SU-DHL-6 (cell line): ENCODE measurements at regions not wholly inside any gene's neighbourhood (a gene's known extent, or its start where the extent isn't known, plus 50 kb on each side); places are given as distances from the start of the nearest gene placed in this dataset.

ENCODE experiments used
- H2AFZ ChIP-seq: fragments of 200-600 bp; sonication (generic); 2 replicates; pipeline ENCODE4 v1.6.1; 2014; ENCODE audit warnings: low read depth, mild to moderate bottlenecking, moderate library complexity, mixed read lengths, antibody characterized with exemption, low read length; ENCODE audit not compliant: severe bottlenecking
- H3F3A ChIP-seq: fragments of 200-600 bp; shearing (Covaris generic); 2 replicates; pipeline ENCODE4 v1.6.0; 2016; ENCODE audit warnings: antibody characterized with exemption, mild to moderate bottlenecking; ENCODE audit not compliant: insufficient read depth
- H3K27ac ChIP-seq: fragments of 200-600 bp; sonication (generic); 2 replicates; pipeline ENCODE4 v1.5.1; 2016; ENCODE audit warnings: low read depth, mild to moderate bottlenecking, low read length, moderate library complexity, mixed read lengths
- H3K27me3 ChIP-seq: fragments of 200-600 bp; sonication (generic), shearing (Covaris generic); 2 replicates; pipeline ENCODE4 v1.6.0; 2014; ENCODE audit warnings: mild to moderate bottlenecking, low read length
- H3K36me3 ChIP-seq: fragments of 200-600 bp; sonication (generic); 2 replicates; pipeline ENCODE4 v1.6.1; 2014; ENCODE audit warnings: mild to moderate bottlenecking, low read length, mixed read lengths
- H3K4me2 ChIP-seq: fragments of 300-600, 200-600 bp; shearing (Covaris generic), sonication (generic); 2 replicates; pipeline ENCODE4 v1.6.0; 2014; ENCODE audit warnings: low read length, low read depth, mild to moderate bottlenecking; ENCODE audit not compliant: poor library complexity, severe bottlenecking
- H3K4me3 ChIP-seq: fragments of 200-600 bp; sonication (generic); 2 replicates; pipeline ENCODE4 v1.5.1; 2014; ENCODE audit warnings: antibody characterized with exemption, low read length, mild to moderate bottlenecking, mixed read lengths; ENCODE audit not compliant: insufficient read depth, poor library complexity, severe bottlenecking
- H3K79me2 ChIP-seq: fragments of 200-600 bp; sonication (generic); 2 replicates; pipeline ENCODE4 v1.6.1; 2014; ENCODE audit warnings: mild to moderate bottlenecking, low read length, moderate library complexity; ENCODE audit not compliant: insufficient read depth
- H3K9ac ChIP-seq: fragments of 200-600 bp; sonication (generic); 2 replicates; pipeline ENCODE4 v1.7.0; 2014; ENCODE audit warnings: mild to moderate bottlenecking, low read length
- H3K9me2 ChIP-seq: fragments of 200-600 bp; sonication (generic); replicated peaks from 2 replicates; pipeline ENCODE4 v1.6.1; 2014; ENCODE audit warnings: low read length; ENCODE audit not compliant: insufficient read depth
- H3K9me3 ChIP-seq: fragments of 200-600 bp; sonication (generic); 2 replicates; pipeline ENCODE4 v1.6.1; 2014; ENCODE audit warnings: low read length, mixed read lengths; ENCODE audit not compliant: insufficient read depth
- H4K20me1 ChIP-seq: fragments of 200-600 bp; sonication (generic); 2 replicates; pipeline ENCODE4 v1.6.1; 2014; ENCODE audit warnings: low read depth, mild to moderate bottlenecking, antibody characterized with exemption, low read length, moderate library complexity, mixed read lengths
- CTCF ChIP-seq: fragments of 200-600 bp; sonication (generic); IDR thresholded peaks from one replicate; pipeline ENCODE4 v1.5.1; 2017; ENCODE audit warnings: antibody characterized with exemption, mild to moderate bottlenecking, low read length, moderate library complexity; ENCODE audit not compliant: insufficient read depth, poor library complexity, severe bottlenecking
- EZH2phosphoT487 ChIP-seq: fragments of 200-600 bp; sonication (generic), shearing (Covaris generic); conservative IDR thresholded peaks from 2 replicates; pipeline ENCODE4 v1.6.1; 2018; ENCODE audit warnings: mild to moderate bottlenecking, antibody characterized with exemption, low read length, moderate library complexity, mixed read lengths

DNA sequence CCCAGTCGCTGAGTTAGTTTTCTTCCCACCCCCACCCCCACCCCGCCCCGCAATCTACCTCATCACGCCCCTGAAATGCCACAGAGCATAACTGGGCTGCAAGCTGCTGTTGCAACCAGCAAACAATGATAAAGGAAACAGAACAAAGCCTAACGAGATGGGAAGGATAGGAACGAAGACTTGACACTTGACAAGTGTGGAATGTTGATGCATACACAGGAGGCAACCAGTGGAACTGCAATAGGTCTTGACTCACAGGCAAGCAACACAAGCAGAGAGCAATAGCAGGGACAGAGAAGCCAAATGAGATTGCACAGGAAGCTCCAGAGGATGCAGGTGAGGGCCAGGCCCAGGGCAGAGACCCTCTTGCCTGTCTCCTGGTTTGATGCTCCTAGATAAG, 225.9 kb downstream of the IGSF11 start:
- no peak overlapping the region for H2AFZ ChIP-seq
- H3K4me2 ChIP-seq = no peak overlapping the region
- H3F3A ChIP-seq = no peaks in the 10 kb centered on the region
- no peaks in the 10 kb centered on the region for H3K79me2 ChIP-seq
- H3K4me3 ChIP-seq = no peak overlapping the region
- H3K9me2 ChIP-seq = no peaks in the 10 kb centered on the region
- H3K9me3 ChIP-seq = no peaks in the 10 kb centered on the region
- no peaks in the 10 kb centered on the region for H3K27me3 ChIP-seq
- H3K9ac ChIP-seq = no peak overlapping the region
- H3K36me3 ChIP-seq = no peaks in the 10 kb centered on the region
- H4K20me1 ChIP-seq = no peaks in the 10 kb centered on the region
- TF ChIP-seq EZH2phosphoT487 = no peak
- TF ChIP-seq CTCF = no peak
- H3K27ac ChIP-seq = no peak overlapping the region

- no peaks in the 10 kb centered on the region for H3K9me2 ChIP-seq
- H3K9me3 ChIP-seq = no peaks in the 10 kb centered on the region
- no peaks in the 10 kb centered on the region for H3F3A ChIP-seq
- no peak overlapping the region for H2AFZ ChIP-seq
- no peaks in the 10 kb centered on the region for H3K27me3 ChIP-seq
- no peaks in the 10 kb centered on the region for H3K36me3 ChIP-seq
- H3K9ac ChIP-seq = no peak overlapping the region
- H3K79me2 ChIP-seq = no peaks in the 10 kb centered on the region
- no peaks in the 10 kb centered on the region for H4K20me1 ChIP-seq
- no peak overlapping the region for H3K27ac ChIP-seq
- H3K4me3 ChIP-seq = no peak overlapping the region
- TF ChIP-seq CTCF (no peak), EZH2phosphoT487 (no peak)
- H3K4me2 ChIP-seq = no peak overlapping the region
Observed at GRCh38 chr3:118809696-118810498, 224.7 kb downstream of the IGSF11 start.

DNA sequence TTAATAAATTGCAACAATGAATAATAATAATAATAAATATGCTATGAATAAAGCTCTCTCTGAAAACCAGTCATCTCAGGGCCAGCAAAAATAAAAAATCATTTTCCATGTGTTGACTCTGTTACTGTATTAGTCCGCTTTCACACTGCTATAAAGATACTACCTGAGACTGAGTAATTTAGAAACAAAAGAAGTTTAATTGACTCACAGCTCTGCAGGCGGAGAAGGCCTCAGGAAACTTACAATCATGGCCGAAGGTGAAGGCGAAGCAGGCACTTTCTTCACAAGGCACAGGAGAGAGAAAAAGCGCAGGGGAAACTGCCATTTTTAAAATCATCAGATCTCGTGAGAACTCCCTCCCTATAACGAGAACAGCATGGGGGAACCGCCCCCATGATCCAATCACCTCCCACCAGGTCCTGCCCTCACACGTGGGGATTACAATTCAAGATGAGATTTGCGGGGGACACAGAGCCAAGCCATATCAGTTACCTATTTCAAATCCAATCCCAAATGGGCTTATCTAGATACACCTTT, 224.1 kb downstream of the IGSF11 start:
- Histone ChIP-seq H3K36me3 (no peaks in the 10 kb centered on the region), H3K4me3 (no peak overlapping the region), H2AFZ (no peak overlapping the region), H3K27me3 (no peaks in the 10 kb centered on the region), H3K9me3 (no peaks in the 10 kb centered on the region), H3K79me2 (no peaks in the 10 kb centered on the region), H4K20me1 (no peaks in the 10 kb centered on the region), H3K4me2 (no peak overlapping the region), H3F3A (no peaks in the 10 kb centered on the region), H3K9me2 (no peaks in the 10 kb centered on the region), H3K27ac (no peak overlapping the region), H3K9ac (no peak overlapping the region)
- TF ChIP-seq EZH2phosphoT487 = no peak
- TF ChIP-seq CTCF = no peak
